T-helper 1 cell (primary cell): ENCODE measurements at regions not wholly inside any gene's neighbourhood (a gene's known extent, or its start where the extent isn't known, plus 50 kb on each side); places are given as distances from the start of the nearest gene placed in this dataset.
"Not testable (repeated sequence)": the region's sequence is repeated elsewhere in the genome, so short reads cannot be mapped to it uniquely, and the experiment has no call there.

Experiments
- DNase-seq, 5 donors: peaks; one replicate each; pipeline ENCODE4 v3.0.0-alpha.2; 2012 to 2020

DNA sequence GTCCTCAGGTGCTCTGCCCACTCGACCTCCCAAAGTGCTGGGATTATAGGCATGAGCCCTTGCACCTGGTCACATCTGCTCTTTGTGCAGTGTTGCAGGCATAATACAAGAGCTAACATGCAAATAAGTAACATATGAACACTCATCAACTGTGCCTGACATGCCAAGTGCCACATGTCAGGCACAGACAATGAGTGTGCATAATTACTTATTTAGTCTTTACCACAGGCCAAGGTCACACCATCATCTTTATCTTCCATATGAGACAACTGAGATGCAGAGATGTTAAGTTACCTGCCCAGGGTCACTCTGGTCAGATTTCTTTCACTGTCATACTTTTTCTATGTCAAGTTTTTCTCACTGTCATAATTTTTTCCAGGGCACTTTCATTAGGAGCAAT lies 126.1 kb downstream of the PPIAL4G start:
- DNase-seq: no peak

DNA sequence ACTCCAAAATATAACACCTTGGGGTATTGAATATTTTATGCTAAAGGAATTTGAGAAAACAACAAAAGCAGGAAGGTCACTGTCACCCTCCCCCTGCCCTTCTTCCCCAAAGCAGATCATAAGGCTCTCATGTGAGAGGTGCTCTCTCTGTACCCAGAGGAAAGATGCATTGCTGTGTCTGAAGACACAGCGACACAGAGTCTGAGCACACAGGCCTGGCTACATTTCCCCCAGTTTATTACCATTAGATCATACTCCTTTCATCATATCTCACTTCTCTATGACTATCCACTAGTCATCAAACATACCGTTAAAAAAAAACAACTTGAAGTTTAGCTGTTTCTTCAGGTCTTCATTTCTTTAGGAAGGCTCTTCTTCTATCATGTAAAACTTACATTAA lies 127.1 kb downstream of the PPIAL4G start:
- no peak for DNase-seq

DNA sequence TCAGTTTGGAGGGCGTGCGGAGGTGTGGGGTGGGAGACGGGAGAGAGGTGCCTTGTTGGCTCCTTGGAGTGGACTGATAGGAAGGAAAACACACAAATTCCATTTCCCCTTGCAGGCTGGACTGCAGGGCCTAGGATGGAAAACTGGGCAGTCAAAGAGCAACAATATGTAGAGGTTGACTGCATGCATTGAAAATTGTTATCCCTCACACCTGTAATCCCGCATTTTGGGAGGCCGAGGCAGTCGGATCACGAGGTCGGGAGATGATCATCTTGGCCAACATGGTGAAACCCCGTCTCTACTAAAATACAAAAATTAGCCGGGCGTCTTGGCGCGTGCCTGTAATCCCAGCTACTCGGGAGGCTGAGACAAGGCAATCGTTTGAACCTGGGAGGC lies 128.2 kb downstream of the PPIAL4G start:
- no peak for DNase-seq

DNA sequence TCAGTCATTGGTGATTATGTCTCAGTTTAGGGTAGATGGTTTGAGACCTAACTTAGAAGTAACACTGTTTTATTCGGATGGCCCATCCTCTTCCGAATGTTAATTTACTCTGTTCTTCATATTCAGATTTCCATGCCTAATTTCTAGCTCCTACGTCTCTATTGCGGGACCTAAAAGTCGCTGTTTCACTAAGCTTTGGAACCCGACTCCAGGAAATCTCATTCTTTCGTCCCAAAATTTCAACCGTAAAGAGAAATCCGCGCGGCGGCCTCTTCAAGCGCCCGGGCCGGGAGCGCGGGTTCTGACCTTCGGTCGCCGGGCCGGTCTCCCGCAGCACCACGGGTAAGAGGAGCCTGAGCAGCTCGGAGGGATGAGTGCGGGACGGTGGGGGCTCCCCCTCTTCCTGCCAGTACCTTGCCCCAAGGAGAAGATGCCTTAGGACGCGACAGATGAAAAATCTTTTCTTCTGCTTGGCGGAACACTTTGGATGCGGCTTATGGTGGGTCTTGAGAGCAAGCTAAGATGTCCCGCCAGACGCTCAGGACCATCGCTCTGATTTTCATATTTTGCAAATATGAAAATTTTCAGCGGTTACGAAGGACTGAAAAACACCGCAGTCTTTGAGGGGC lies 128.7 kb downstream of the PPIAL4G start:
- DNase-seq: no peak

DNA sequence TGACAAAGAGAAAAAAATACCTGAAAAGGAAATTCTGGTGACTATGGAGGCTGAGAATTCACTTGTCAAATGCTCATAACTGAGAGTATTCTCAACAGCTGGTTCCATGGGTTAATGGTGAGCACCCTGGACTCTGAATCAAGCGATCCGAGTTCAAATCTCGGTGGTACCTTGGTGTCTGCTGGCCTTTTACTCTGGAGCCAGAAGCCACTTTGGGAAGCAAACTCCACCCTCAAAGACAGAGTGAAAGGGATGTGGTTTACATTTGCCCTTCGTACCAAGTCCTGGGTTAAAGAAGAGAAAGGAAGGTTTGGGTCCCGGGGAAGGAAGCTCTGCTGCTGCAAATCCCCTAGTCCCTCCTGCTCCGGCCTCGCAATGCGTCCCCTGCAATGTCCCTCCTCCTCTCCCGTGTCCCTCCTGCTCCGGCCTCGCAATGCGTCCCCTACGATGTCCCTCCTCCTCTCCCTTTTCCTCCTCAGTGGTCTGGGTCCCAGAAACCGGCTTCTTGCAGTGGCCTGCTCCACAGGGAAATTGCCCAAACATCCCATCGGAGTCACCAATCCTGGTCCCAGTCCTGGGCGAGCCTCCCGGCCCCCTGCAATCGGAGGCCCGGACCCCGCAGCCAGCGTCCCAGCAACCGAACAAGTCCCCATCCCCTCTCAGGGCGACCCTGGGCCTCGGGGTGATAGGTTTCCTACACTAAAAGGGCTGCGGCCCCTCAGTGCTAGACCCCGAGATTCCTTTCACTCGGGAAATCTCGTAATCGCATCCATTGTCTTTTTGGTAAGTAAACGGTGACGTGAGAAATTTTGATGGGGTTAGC lies 129.4 kb downstream of the PPIAL4G start:
- no peak for DNase-seq

DNA sequence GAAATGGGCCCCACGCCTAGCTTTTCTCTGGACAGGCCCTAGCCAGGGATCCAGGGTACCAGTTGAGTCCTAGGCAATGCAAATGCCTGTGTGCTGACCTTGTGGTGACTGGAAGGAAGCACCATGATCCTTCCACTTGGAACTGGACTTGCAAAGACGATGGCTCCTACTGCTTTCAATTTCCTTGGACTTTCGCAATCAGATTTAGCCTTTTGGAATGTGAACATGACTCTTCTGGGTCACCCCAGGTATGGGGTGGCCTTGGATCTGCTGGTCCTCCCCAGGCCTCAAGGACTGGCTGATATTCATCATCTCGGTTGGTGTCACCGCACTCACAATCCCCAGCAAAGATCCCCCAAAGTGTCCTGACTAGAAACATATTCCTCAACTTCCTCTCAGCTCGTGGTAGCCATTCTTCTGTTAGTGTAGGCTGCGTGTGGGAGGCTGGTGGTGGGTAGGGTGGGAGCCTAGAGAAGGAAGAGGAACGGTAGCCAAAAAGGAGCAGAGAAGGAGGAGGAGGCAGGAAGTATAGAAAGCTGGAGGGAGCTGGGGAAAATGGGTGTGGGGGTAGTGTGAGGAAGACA lies 130.5 kb downstream of the PPIAL4G start:
- DNase-seq: no peak

DNA sequence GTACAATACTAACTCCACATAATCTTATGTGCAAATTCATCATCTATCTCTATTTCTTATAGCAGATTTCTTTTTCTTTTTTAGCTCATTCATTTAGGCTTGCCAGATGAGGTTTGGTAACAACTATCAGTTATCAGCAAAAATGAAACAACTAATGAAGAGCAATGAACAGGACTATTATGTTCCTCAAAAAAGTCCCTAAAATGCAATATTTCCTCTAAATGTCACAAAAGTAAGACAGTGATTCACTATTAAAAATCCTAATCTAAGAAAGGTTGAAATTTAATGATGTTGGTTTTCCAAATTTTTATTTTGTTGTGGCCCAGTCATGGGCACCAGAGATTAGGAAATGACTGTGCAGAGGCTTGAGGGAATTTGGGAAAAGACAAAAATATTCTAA lies 135.3 kb downstream of the PPIAL4G start:
- no peak for DNase-seq

GRCh38 chr1:148345659-148346151 lies 137.4 kb downstream of the PPIAL4G start:
- DNase-seq: peak in 1 of 5 donors; percentile 26

GRCh38 chr1:148344651-148345050 lies 138.5 kb downstream of the PPIAL4G start:
- DNase-seq: not testable (repeated sequence)

DNA sequence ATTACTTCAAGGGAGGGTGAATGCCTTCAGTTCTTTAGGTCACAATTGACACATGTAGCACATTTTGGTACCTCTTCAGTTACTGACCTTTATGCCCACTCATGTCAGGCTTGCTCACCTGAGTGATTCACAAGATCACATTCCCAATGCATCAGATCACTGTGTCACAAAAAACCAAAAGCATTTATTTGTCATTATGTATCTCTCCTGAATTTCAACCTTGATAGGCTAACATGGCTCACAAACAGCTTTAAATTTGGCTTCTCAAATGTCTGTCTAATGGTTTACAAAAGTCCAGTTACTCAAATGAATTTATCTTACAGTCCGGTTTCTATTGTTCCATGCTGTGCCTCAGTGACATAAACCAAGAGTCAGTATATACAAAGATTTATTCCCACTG lies 141.4 kb downstream of the PPIAL4G start:
- DNase-seq: not testable (repeated sequence)

DNA sequence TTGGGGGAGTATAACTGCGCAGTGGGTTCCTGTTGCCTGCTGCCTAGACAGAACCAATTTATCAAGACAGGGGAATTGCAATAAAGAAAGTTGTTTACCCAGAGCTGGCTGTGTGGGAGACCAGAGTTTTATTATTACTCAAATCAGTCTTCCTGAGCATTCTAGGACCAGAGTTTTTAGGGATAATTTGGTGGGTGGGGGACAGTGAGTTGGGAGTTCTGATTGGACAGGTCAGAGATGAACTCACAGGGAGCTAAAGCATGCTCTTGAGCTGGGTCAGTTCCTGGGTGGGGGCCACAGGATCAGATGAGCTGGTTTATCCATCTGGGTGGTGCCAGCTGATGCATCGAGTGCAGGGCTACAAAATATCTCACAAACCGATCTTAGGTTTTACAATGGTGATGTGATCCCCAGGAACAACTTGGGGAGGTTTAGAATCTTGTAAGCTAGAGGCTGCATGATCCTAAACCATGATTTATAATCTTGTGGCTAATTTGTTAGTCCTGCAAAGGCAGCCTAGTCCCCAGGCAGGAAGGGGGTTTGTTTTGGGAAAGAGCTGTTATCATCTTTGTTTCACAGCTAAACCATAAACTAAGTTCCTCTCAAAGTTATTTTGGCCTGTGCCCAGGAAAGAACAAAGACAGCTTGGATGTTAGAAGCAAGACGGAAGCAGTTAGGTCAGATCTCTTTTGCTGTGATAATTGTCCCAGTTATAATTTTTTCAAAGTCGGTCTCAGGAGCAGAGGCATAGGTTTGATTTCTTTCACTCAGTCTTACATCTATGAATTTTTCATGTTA lies 146.8 kb downstream of the PPIAL4G start:
- DNase-seq: not testable (repeated sequence)

GRCh38 chr1:148334339-148335130 lies 148.6 kb downstream of the PPIAL4G start:
- peak; percentile 47 to 89 (median 68) for DNase-seq

DNA sequence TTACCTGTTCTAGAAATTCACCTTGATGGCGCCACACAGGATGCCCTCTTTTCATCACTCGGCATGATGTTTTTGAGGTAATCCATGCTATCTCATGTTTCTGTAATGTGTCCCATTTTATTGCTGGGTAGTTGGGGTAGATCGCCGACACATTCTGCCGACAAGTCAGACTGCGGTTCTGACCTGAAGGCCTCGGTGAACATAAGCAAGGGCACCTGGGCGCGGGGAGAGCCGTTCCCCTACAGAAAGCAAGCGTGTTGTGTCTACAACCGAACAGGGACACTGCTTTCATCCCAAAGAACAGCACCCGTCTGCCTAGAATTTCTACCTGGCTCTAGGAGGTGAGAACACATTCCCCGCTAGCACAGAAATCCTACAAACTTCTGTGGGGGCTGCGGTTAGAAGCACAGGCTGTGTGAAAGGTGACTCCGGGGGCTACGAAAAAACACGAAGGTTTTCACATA lies 149.2 kb downstream of the PPIAL4G start:
- no peak for DNase-seq

DNA sequence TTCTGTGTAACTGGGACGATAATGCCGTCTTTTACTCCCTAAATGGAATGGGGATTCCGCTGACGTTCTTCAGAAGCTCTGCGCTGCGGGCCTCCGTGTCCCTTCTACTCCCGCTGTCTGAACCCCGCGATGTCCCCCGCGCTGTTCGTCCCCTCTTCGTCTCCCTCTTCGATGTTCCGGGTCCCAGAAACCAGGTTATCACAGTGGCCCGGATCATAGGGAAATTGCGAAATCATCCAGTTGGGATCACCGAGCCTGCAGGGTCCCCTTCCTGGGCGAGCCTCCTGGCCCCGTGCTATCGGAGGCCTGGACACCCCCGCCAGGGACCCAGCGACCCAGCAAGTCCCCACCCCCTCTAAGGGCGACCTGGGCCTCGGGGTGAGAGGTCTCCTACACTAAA lies 154.2 kb downstream of the PPIAL4G start:
- DNase-seq: no peak

DNA sequence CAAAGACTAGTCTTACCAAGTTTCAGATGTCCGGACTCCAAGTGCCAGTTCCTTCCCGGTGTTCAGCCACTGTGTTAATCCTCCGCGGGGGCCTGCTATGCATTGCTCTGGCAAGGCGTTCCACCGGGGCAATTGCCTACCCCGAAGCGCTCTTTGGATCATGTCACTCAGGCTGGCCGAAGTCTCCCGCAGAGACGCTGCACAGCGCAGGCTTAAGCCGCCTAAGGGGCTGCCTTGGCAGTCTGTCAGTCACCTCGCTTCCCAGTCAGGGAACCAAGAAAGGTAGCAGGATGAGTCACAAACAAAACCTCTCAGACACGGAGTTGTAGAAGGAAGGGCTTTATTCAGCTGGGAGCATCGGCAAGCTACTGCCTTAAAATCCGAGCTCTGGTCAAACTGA lies 158.1 kb downstream of the PPIAL4G start:
- DNase-seq: not testable (repeated sequence)

GRCh38 chr1:148324465-148324864 lies 158.6 kb downstream of the PPIAL4G start:
- not testable (repeated sequence) for DNase-seq

DNA sequence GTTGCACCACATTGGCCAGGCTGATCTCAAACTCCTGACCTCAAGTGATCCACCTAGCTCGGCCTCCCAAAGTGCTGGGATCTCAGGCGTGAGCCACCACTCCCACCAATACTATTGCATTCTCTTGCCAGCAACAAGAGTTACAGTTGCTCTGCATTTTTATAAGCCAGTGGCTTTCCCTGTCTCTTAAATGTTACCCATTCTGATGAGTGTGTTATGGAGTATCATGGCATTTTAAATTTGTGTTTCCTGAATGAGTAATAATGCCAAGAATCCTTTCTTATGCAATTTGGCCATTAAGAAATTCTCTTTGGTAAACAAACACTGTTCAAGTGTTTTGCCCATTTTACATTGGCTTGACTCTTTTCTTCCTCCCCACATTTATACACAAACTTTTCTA lies 163.0 kb downstream of the PPIAL4G start:
- DNase-seq: not testable (repeated sequence)

DNA sequence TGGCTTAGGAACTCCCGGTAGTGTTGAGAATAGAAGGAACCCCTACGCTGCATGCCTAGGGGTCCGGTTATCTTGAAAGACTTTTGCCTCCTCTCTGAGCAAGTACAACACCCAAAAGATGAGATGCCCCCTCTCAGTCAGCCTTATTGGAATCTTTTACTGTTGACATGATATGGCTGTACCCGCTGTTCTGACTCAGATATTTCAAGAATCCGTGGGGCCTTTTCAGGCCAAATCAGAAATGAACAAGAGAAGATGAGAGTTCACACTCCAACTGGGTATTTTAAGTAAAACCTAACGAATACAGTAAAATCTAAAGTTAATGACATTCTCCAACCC lies 164.2 kb downstream of the PPIAL4G start:
- DNase-seq: no peak

GRCh38 chr1:148318123-148318903 lies 164.8 kb downstream of the PPIAL4G start:
- DNase-seq: peak in 4 of 5 donors; percentile 24 to 80 (median 42)

GRCh38 chr1:148317288-148317985 lies 165.4 kb upstream of the NBPF11 start:
- no peak for DNase-seq
